DND-41 (cell line): ENCODE measurements at regions not wholly inside any gene's neighbourhood (a gene's known extent, or its start where the extent isn't known, plus 50 kb on each side); places are given as distances from the start of the nearest gene placed in this dataset.
"Not testable (repeated sequence)": the region's sequence is repeated elsewhere in the genome, so short reads cannot be mapped to it uniquely, and the experiment has no call there.

Source experiments
- ATAC-seq: fragments of 200-7000 bp; cut with Tn5 transposase; 3 replicates; pipeline ENCODE4 v1.9.1; 2021; ENCODE audit warnings: low read depth; ENCODE audit not compliant: insufficient read depth
- DNase-seq: peaks from one replicate; pipeline ENCODE4 v3.0.0-alpha.2; 2020
- H2AFZ ChIP-seq: 2 replicates; pipeline ENCODE4 v1.6.0; 2012; ENCODE audit warnings: low read depth, low read length
- H3K27ac ChIP-seq: 2 replicates; pipeline ENCODE4 v1.5.1; 2012; ENCODE audit warnings: low read length, inconsistent platforms
- H3K27me3 ChIP-seq: fragments of 200-600 bp; sonication (generic); 2 replicates; pipeline ENCODE4 v1.6.0; 2012; ENCODE audit warnings: low read length, mild to moderate bottlenecking, inconsistent platforms; ENCODE audit not compliant: insufficient read depth, poor library complexity
- H3K36me3 ChIP-seq: 2 replicates; pipeline ENCODE4 v1.5.1; 2012; ENCODE audit warnings: low read length, inconsistent platforms; ENCODE audit not compliant: insufficient read depth
- H3K4me1 ChIP-seq: 2 replicates; pipeline ENCODE4 v1.5.1; 2012; ENCODE audit warnings: mild to moderate bottlenecking, low read length; ENCODE audit not compliant: insufficient read depth
- H3K4me2 ChIP-seq: 2 replicates; pipeline ENCODE4 v1.6.0; 2012; ENCODE audit warnings: mild to moderate bottlenecking, moderate library complexity, low read length, inconsistent platforms; ENCODE audit not compliant: insufficient read depth
- H3K4me3 ChIP-seq, 2 experiments: fragments of 200-600 bp in 1 of 2; shearing (Covaris generic) in 1 of 2; 2 replicates each; pipeline ENCODE4 v1.5.1; 2012 to 2016; ENCODE audit warnings: inconsistent platforms in 2 of 2, low read length in 2 of 2, mild to moderate bottlenecking in 2 of 2, low read depth in 1 of 2, moderate library complexity in 1 of 2
- H3K79me2 ChIP-seq: 2 replicates; pipeline ENCODE4 v1.6.0; 2012; ENCODE audit warnings: low read length, inconsistent platforms; ENCODE audit not compliant: insufficient read depth
- H3K9ac ChIP-seq: 2 replicates; pipeline ENCODE4 v1.6.0; 2012; ENCODE audit warnings: low read depth, mild to moderate bottlenecking, inconsistent platforms, low read length, moderate library complexity
- H3K9me3 ChIP-seq: 2 replicates; pipeline ENCODE4 v1.5.1; 2012; ENCODE audit warnings: low read length, moderate library complexity, mild to moderate bottlenecking, inconsistent platforms; ENCODE audit not compliant: insufficient read depth, severe bottlenecking
- H4K20me1 ChIP-seq: 2 replicates; pipeline ENCODE4 v1.6.0; 2012; ENCODE audit warnings: low read length; ENCODE audit not compliant: insufficient read depth
- EZH2 ChIP-seq: IDR thresholded peaks from 3 replicates; pipeline ENCODE4 v1.6.1; 2012; ENCODE audit warnings: borderline replicate concordance, low read depth, mild to moderate bottlenecking, moderate library complexity, low read length, inconsistent platforms; ENCODE audit not compliant: severe bottlenecking
- TF ChIP-seq, protein P1 (sequence below): IDR thresholded peaks from 2 replicates; pipeline ENCODE4 v1.5.1; 2012; ENCODE audit warnings: borderline replicate concordance, low read length, moderate library complexity, mild to moderate bottlenecking; ENCODE audit not compliant: poor library complexity, severe bottlenecking; ENCODE audit errors: extremely low read depth

DNA sequence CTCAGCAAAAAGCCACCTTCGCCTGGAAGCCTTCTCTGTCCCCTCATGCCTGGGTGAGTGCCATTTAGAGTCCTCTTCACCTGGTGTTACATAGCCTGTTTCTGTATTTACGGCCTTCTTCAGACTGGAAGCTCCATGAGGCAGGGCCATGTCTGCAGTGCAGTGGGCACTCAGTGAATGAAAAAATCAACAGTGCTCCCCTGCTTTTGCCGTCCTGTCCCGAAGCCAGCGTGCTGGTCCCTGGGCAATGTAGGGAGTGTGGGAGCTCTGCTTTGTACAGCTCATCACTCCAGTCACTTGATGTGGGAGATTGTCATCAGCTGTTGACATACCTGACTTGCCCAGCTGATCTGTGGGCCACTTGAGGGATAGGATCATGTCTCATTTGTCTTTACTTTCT is 129.0 kb upstream of the TSHZ3 start:
- ATAC-seq (no peak), DNase-seq (no peak)
- Histone ChIP-seq H3K9ac (no peak overlapping the region), H3K4me2 (no peak overlapping the region), H3K36me3 (no peaks in the 10 kb centered on the region), H3K27me3 (no peaks in the 10 kb centered on the region), H3K79me2 (no peaks in the 10 kb centered on the region), H3K4me1 (no peaks in the 10 kb centered on the region), H2AFZ (no peak overlapping the region), H3K27ac (no peak overlapping the region), H4K20me1 (no peaks in the 10 kb centered on the region), H3K4me3 (no peak overlapping the region), H3K9me3 (no peaks in the 10 kb centered on the region)
- TF ChIP-seq, protein P1, sequence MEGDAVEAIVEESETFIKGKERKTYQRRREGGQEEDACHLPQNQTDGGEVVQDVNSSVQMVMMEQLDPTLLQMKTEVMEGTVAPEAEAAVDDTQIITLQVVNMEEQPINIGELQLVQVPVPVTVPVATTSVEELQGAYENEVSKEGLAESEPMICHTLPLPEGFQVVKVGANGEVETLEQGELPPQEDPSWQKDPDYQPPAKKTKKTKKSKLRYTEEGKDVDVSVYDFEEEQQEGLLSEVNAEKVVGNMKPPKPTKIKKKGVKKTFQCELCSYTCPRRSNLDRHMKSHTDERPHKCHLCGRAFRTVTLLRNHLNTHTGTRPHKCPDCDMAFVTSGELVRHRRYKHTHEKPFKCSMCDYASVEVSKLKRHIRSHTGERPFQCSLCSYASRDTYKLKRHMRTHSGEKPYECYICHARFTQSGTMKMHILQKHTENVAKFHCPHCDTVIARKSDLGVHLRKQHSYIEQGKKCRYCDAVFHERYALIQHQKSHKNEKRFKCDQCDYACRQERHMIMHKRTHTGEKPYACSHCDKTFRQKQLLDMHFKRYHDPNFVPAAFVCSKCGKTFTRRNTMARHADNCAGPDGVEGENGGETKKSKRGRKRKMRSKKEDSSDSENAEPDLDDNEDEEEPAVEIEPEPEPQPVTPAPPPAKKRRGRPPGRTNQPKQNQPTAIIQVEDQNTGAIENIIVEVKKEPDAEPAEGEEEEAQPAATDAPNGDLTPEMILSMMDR, result no peak
- no peak for TF ChIP-seq EZH2

- H3K79me2 ChIP-seq, result no peaks in the 10 kb centered on the region
- H2AFZ ChIP-seq, result no peak overlapping the region
- H3K4me2 ChIP-seq, result no peak overlapping the region
- no peak overlapping the region for H3K4me3 ChIP-seq
- H3K4me1 ChIP-seq, result no peaks in the 10 kb centered on the region
- no peaks in the 10 kb centered on the region for H3K27me3 ChIP-seq
- H3K9ac ChIP-seq, result no peak overlapping the region
- no peak overlapping the region for H3K27ac ChIP-seq
- H4K20me1 ChIP-seq, result no peaks in the 10 kb centered on the region
- DNase-seq (no peak), ATAC-seq (no peak)
- H3K9me3 ChIP-seq, result peaks cover 6% of the 10 kb centered on the region
- no peaks in the 10 kb centered on the region for H3K36me3 ChIP-seq
- TF ChIP-seq EZH2, result no peak
- TF ChIP-seq, protein P1, result no peak
These were observed 134.1 kb upstream of the TSHZ3 start for GRCh38 chr19:31483226-31483857.

GRCh38 chr19:31484858-31485410 is 135.7 kb upstream of the TSHZ3 start:
- not testable (repeated sequence) for H3K9ac ChIP-seq, H2AFZ ChIP-seq, H3K4me2 ChIP-seq, H3K27me3 ChIP-seq, DNase-seq, H3K4me3 ChIP-seq, H4K20me1 ChIP-seq, H3K9me3 ChIP-seq, H3K36me3 ChIP-seq, ATAC-seq, H3K79me2 ChIP-seq, H3K27ac ChIP-seq, H3K4me1 ChIP-seq
- TF ChIP-seq, protein P1, result peak; percentile 22
